GM10266 (cell line): ENCODE measurements at regions not wholly inside any gene's neighbourhood (a gene's known extent, or its start where the extent isn't known, plus 50 kb on each side); places are given as distances from the start of the nearest gene placed in this dataset.

Source experiments
- DNase-seq: peaks from one replicate; pipeline ENCODE4 v3.0.0; 2012; ENCODE audit errors: extremely low spot score
- TF ChIP-seq, protein P1 (sequence below): IDR thresholded peaks from 2 replicates; pipeline ENCODE4 v1.5.1; 2012; ENCODE audit warnings: mild to moderate bottlenecking, low read depth; ENCODE audit not compliant: control insufficient read depth, insufficient read depth; ENCODE audit errors: missing control alignments

DNA sequence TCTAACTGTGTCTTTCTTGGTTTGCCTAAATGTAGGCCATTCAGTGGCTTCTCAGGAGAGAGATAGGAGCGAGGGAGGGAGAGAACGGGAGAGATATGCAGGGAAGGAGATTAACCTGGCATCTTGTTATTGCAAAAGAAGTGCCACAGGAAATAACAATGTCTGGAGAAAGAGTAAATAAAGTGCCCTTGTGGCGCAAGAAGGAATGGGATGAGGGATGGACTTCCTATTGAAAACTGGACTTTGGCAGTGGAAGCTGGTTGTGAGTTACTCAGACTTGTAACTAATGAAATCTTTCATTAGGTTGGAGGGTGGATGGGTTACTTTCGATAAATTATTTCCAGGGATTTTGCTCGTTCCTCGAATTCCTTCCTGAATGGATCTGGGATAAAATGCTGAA is 136.1 kb downstream of the LACC1 start:
- TF ChIP-seq, protein P1, sequence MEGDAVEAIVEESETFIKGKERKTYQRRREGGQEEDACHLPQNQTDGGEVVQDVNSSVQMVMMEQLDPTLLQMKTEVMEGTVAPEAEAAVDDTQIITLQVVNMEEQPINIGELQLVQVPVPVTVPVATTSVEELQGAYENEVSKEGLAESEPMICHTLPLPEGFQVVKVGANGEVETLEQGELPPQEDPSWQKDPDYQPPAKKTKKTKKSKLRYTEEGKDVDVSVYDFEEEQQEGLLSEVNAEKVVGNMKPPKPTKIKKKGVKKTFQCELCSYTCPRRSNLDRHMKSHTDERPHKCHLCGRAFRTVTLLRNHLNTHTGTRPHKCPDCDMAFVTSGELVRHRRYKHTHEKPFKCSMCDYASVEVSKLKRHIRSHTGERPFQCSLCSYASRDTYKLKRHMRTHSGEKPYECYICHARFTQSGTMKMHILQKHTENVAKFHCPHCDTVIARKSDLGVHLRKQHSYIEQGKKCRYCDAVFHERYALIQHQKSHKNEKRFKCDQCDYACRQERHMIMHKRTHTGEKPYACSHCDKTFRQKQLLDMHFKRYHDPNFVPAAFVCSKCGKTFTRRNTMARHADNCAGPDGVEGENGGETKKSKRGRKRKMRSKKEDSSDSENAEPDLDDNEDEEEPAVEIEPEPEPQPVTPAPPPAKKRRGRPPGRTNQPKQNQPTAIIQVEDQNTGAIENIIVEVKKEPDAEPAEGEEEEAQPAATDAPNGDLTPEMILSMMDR, result no peak
- no peak for DNase-seq

- TF ChIP-seq, protein P1, result no peak
- DNase-seq, result no peak
These were observed 138.1 kb downstream of the LACC1 start for GRCh38 chr13:44017756-44018309.

- TF ChIP-seq, protein P1, result no peak
- no peak for DNase-seq
These were observed 139.9 kb downstream of the LACC1 start for GRCh38 chr13:44019651-44020050.

DNA sequence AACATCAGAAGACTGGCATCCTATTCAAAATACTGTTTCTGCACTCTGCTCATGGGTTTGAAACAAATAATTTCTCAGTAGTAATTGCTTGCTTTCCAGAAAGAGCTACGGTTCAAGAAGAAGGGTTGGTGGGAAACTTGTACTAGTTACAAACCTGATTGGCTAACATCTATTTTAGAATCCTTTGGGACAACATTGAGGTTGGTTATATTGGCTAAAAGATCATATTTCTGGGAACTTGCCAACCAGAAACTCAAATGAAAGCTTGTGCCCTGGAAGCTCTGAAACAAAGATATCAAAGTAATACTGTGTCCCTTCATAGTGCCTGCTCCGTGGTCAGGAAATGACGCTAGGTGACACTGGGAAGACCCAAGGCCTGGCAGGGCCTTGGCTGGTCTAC is 141.7 kb downstream of the LACC1 start:
- TF ChIP-seq, protein P1, result no peak
- DNase-seq, result no peak

DNA sequence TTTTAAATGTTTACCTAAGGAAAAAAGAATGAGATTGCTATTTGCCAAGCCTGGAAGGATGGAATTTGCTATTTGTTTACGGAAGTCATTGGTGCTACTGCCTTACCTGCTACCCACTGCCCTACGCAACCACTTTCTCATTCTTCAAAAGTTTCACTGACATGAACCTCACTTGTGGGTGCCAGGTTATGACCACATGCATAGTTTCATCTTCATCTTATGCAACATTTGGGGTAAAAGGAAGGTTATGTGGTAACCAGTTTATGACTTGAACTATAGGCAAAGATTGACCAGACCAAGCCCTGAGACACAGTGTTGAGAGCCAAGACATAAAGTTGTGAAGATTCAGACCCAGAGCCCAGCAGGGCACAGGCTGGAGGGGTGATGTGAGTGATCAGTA is 142.5 kb downstream of the LACC1 start:
- TF ChIP-seq, protein P1, result no peak
- no peak for DNase-seq

DNA sequence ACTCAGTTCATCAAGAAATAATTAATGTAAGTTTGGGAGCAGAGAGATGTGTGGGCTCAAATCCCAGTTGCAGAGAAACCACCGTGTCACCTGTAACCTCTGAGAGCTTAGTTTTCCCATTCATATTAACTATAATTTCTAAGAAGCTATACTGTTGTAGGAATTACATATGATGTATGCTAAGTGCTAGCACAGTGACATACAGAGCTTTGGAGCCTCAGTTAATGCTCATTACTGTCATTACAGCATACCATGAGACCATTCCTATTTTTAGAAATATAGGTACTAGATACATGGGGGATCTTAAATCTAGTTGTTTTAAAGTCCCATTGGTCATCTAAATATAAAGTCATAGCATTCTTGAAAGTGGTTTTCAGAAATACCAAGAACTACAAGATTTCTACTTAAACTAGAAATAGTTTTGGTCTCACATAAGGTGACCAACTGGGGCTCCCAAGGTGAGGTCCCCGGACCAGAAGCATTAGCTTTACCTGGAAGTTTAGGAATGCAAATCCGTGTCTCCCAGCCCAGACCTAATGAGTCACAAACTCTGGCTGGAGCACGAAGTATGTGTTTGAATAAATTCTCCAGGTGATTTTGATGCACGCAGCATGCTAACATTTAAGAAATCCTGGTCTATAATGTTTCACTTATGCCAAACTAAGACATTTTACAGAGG is 144.6 kb downstream of the LACC1 start:
- no peak for DNase-seq

DNA sequence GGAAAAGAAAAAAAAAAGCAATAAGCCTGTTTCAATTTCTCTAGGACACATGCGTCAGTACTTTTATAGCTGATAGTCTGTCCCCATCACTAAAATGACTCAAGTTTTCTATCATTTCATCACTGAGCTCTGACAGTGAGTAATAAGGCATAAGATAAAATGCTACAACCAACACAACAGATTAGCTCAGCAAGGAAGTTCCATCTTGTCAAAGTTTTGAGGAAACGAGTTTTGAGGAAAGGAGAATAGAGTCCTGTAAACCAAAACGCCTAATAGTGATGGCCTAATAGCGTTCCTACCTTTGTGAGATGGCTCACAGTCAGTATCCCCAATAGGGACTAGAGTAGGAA is 145.1 kb downstream of the LACC1 start:
- DNase-seq, result no peak
- TF ChIP-seq, protein P1, result no peak

More for the DNA sequence above, 144.6 kb downstream of the LACC1 start:
- TF ChIP-seq, protein P1, result no peak
